ENCODE measurements at regions not wholly inside any gene's neighbourhood (a gene's known extent, or its start where the extent isn't known, plus 50 kb on each side); places are given as distances from the start of the nearest gene placed in this dataset.

- Histone ChIP-seq H3K27me3 (ENCODE audit: low read length) (no peaks in the 10 kb centered on the region), H3K9me2 (replicated peaks; ENCODE audit: insufficient read depth, low read length) (no peaks in the 10 kb centered on the region), H3K79me2 (ENCODE audit: low read length) (no peaks in the 10 kb centered on the region), H3K36me3 (ENCODE audit: insufficient read depth, low read length) (no peaks in the 10 kb centered on the region), H2AFZ (ENCODE audit: low read length) (no peak overlapping the region), H3K9me3 (ENCODE audit: low read length) (no peaks in the 10 kb centered on the region), H3K9ac (ENCODE audit: low read length) (no peak overlapping the region), H3K4me3 (ENCODE audit: low read length) (no peak overlapping the region), H4K20me1 (ENCODE audit: insufficient read depth, low read depth, low read length) (no peaks in the 10 kb centered on the region), H3K4me1 (ENCODE audit: low read length) (no peaks in the 10 kb centered on the region), H3K27ac (ENCODE audit: low read length) (no peak overlapping the region), H3K4me2 (ENCODE audit: low read depth, low read length, poor library complexity, severe bottlenecking) (no peak overlapping the region)
- DNase-seq: no peak
Measured at GRCh38 chr15:93570527-93570926, 481.5 kb upstream of the RGMA start.

- Histone ChIP-seq H3K9me2 (replicated peaks; ENCODE audit: insufficient read depth, low read length) (no peaks in the 10 kb centered on the region), H3K4me2 (ENCODE audit: low read depth, low read length, poor library complexity, severe bottlenecking) (no peak overlapping the region), H3K4me1 (ENCODE audit: low read length) (no peaks in the 10 kb centered on the region), H3K9me3 (ENCODE audit: low read length) (no peaks in the 10 kb centered on the region), H3K27ac (ENCODE audit: low read length) (no peak overlapping the region), H4K20me1 (ENCODE audit: insufficient read depth, low read depth, low read length) (no peaks in the 10 kb centered on the region), H3K79me2 (ENCODE audit: low read length) (no peaks in the 10 kb centered on the region), H3K4me3 (ENCODE audit: low read length) (no peak overlapping the region), H2AFZ (ENCODE audit: low read length) (no peak overlapping the region), H3K9ac (ENCODE audit: low read length) (no peak overlapping the region), H3K27me3 (ENCODE audit: low read length) (no peaks in the 10 kb centered on the region), H3K36me3 (ENCODE audit: insufficient read depth, low read length) (no peaks in the 10 kb centered on the region)
- no peak for DNase-seq
Measured at GRCh38 chr15:93566762-93567161, 477.8 kb upstream of the RGMA start.

GRCh38 chr15:93565201-93565600 is 476.2 kb upstream of the RGMA start:
- DNase-seq: no peak
- Histone ChIP-seq H3K27ac (ENCODE audit: low read length) (no peak overlapping the region), H3K4me1 (ENCODE audit: low read length) (no peaks in the 10 kb centered on the region), H3K79me2 (ENCODE audit: low read length) (no peaks in the 10 kb centered on the region), H4K20me1 (ENCODE audit: insufficient read depth, low read depth, low read length) (no peaks in the 10 kb centered on the region), H3K36me3 (ENCODE audit: insufficient read depth, low read length) (no peaks in the 10 kb centered on the region), H3K9me3 (ENCODE audit: low read length) (no peaks in the 10 kb centered on the region), H3K4me2 (ENCODE audit: low read depth, low read length, poor library complexity, severe bottlenecking) (no peak overlapping the region), H2AFZ (ENCODE audit: low read length) (no peak overlapping the region), H3K27me3 (ENCODE audit: low read length) (no peaks in the 10 kb centered on the region), H3K9ac (ENCODE audit: low read length) (no peak overlapping the region), H3K9me2 (replicated peaks; ENCODE audit: insufficient read depth, low read length) (no peaks in the 10 kb centered on the region), H3K4me3 (ENCODE audit: low read length) (no peak overlapping the region)

- Histone ChIP-seq H3K27me3 (ENCODE audit: low read length) (0 out of 2 replicates have a peak, but pooled peaks cover 2% of the 10 kb centered on the region), H4K20me1 (ENCODE audit: insufficient read depth, low read depth, low read length) (no peaks in the 10 kb centered on the region), H3K9ac (ENCODE audit: low read length) (no peak overlapping the region), H2AFZ (ENCODE audit: low read length) (no peak overlapping the region), H3K4me2 (ENCODE audit: low read depth, low read length, poor library complexity, severe bottlenecking) (no peak overlapping the region), H3K79me2 (ENCODE audit: low read length) (no peaks in the 10 kb centered on the region), H3K9me3 (ENCODE audit: low read length) (no peaks in the 10 kb centered on the region), H3K4me1 (ENCODE audit: low read length) (no peaks in the 10 kb centered on the region), H3K9me2 (replicated peaks; ENCODE audit: insufficient read depth, low read length) (no peaks in the 10 kb centered on the region), H3K27ac (ENCODE audit: low read length) (no peak overlapping the region), H3K36me3 (ENCODE audit: insufficient read depth, low read length) (no peaks in the 10 kb centered on the region), H3K4me3 (ENCODE audit: low read length) (no peak overlapping the region)
- no peak for DNase-seq
Measured at GRCh38 chr15:93563218-93563617, 474.2 kb upstream of the RGMA start.

GRCh38 chr15:93562395-93563123 is 473.5 kb upstream of the RGMA start:
- no peak overlapping the region for H2AFZ ChIP-seq (ENCODE audit: low read length)
- H3K36me3 ChIP-seq (ENCODE audit: insufficient read depth, low read length): no peaks in the 10 kb centered on the region
- no peak overlapping the region for H3K27ac ChIP-seq (ENCODE audit: low read length)
- no peaks in the 10 kb centered on the region for H3K4me1 ChIP-seq (ENCODE audit: low read length)
- H3K4me2 ChIP-seq (ENCODE audit: low read depth, low read length, poor library complexity, severe bottlenecking): no peak overlapping the region
- no peak overlapping the region for H3K4me3 ChIP-seq (ENCODE audit: low read length)
- no peaks in the 10 kb centered on the region for H3K9me2 ChIP-seq (replicated peaks; ENCODE audit: insufficient read depth, low read length)
- H3K79me2 ChIP-seq (ENCODE audit: low read length): no peaks in the 10 kb centered on the region
- DNase-seq: no peak
- no peak overlapping the region for H3K9ac ChIP-seq (ENCODE audit: low read length)
- H3K9me3 ChIP-seq (ENCODE audit: low read length): no peaks in the 10 kb centered on the region
- 0 out of 2 replicates have a peak, but pooled peaks cover 2% of the 10 kb centered on the region for H3K27me3 ChIP-seq (ENCODE audit: low read length)
- no peaks in the 10 kb centered on the region for H4K20me1 ChIP-seq (ENCODE audit: insufficient read depth, low read depth, low read length)

GRCh38 chr15:93557696-93558095 is 468.7 kb upstream of the RGMA start:
- Histone ChIP-seq H3K9ac (ENCODE audit: low read length) (no peak overlapping the region), H3K27me3 (ENCODE audit: low read length) (0 out of 2 replicates have a peak, but pooled peaks cover 2% of the 10 kb centered on the region), H3K36me3 (ENCODE audit: insufficient read depth, low read length) (no peaks in the 10 kb centered on the region), H4K20me1 (ENCODE audit: insufficient read depth, low read depth, low read length) (no peaks in the 10 kb centered on the region), H3K79me2 (ENCODE audit: low read length) (no peaks in the 10 kb centered on the region), H3K27ac (ENCODE audit: low read length) (no peak overlapping the region), H3K4me2 (ENCODE audit: low read depth, low read length, poor library complexity, severe bottlenecking) (no peak overlapping the region), H3K9me3 (ENCODE audit: low read length) (no peaks in the 10 kb centered on the region), H3K4me1 (ENCODE audit: low read length) (no peaks in the 10 kb centered on the region), H3K9me2 (replicated peaks; ENCODE audit: insufficient read depth, low read length) (no peaks in the 10 kb centered on the region), H3K4me3 (ENCODE audit: low read length) (no peak overlapping the region), H2AFZ (ENCODE audit: low read length) (no peak overlapping the region)
- DNase-seq: no peak

GRCh38 chr15:93553167-93553935 is 464.3 kb upstream of the RGMA start:
- no peak overlapping the region for H3K4me3 ChIP-seq (ENCODE audit: low read length)
- H4K20me1 ChIP-seq (ENCODE audit: insufficient read depth, low read depth, low read length): no peaks in the 10 kb centered on the region
- no peaks in the 10 kb centered on the region for H3K9me2 ChIP-seq (replicated peaks; ENCODE audit: insufficient read depth, low read length)
- no peak overlapping the region for H3K9ac ChIP-seq (ENCODE audit: low read length)
- H3K79me2 ChIP-seq (ENCODE audit: low read length): no peaks in the 10 kb centered on the region
- no peak overlapping the region for H2AFZ ChIP-seq (ENCODE audit: low read length)
- H3K36me3 ChIP-seq (ENCODE audit: insufficient read depth, low read length): no peaks in the 10 kb centered on the region
- H3K9me3 ChIP-seq (ENCODE audit: low read length): no peaks in the 10 kb centered on the region
- H3K4me2 ChIP-seq (ENCODE audit: low read depth, low read length, poor library complexity, severe bottlenecking): no peak overlapping the region
- H3K4me1 ChIP-seq (ENCODE audit: low read length): no peaks in the 10 kb centered on the region
- H3K27ac ChIP-seq (ENCODE audit: low read length): no peak overlapping the region
- no peaks in the 10 kb centered on the region for H3K27me3 ChIP-seq (ENCODE audit: low read length)
- no peak for DNase-seq

GRCh38 chr15:93543093-93543492 is 454.1 kb upstream of the RGMA start:
- Histone ChIP-seq H3K4me3 (ENCODE audit: low read length) (no peak overlapping the region), H3K4me2 (ENCODE audit: low read depth, low read length, poor library complexity, severe bottlenecking) (no peak overlapping the region), H3K27me3 (ENCODE audit: low read length) (peaks cover 3% of the 10 kb centered on the region; the same call in 1 of the 2 replicates), H3K79me2 (ENCODE audit: low read length) (no peaks in the 10 kb centered on the region), H3K9me2 (replicated peaks; ENCODE audit: insufficient read depth, low read length) (no peaks in the 10 kb centered on the region), H2AFZ (ENCODE audit: low read length) (no peak overlapping the region), H4K20me1 (ENCODE audit: insufficient read depth, low read depth, low read length) (no peaks in the 10 kb centered on the region), H3K9me3 (ENCODE audit: low read length) (no peaks in the 10 kb centered on the region), H3K9ac (ENCODE audit: low read length) (no peak overlapping the region), H3K36me3 (ENCODE audit: insufficient read depth, low read length) (no peaks in the 10 kb centered on the region), H3K4me1 (ENCODE audit: low read length) (no peaks in the 10 kb centered on the region), H3K27ac (ENCODE audit: low read length) (no peak overlapping the region)
- no peak for DNase-seq

Measured in Karpas-422 (cell line).